Bronchial epithelial cell (primary cell): ENCODE measurements at regions not wholly inside any gene's neighbourhood (a gene's known extent, or its start where the extent isn't known, plus 50 kb on each side); places are given as distances from the start of the nearest gene placed in this dataset.

ENCODE experiments used
- DNase-seq: peaks from one replicate; pipeline ENCODE4 v3.0.0-alpha.2; 2010; ENCODE audit warnings: low read depth
- FAIRE-seq: peaks from 2 replicates; lab custom pipeline; 2011; peaks lifted over from hg19 to GRCh38; lab: Jason Lieb, UNC
- H3K27me3 ChIP-seq: 2 replicates; pipeline ENCODE4 v1.5.1; 2011; ENCODE audit warnings: low read length; ENCODE audit not compliant: control insufficient read depth, insufficient read depth
- H3K36me3 ChIP-seq: 2 replicates; pipeline ENCODE4 v1.5.1; 2011; ENCODE audit warnings: low read length; ENCODE audit not compliant: control insufficient read depth, insufficient read depth
- H3K4me3 ChIP-seq: 2 replicates; pipeline ENCODE4 v1.5.1; 2011; ENCODE audit warnings: mild to moderate bottlenecking, low read depth, low read length, control low read depth
- CTCF ChIP-seq: IDR thresholded peaks from 2 replicates; pipeline ENCODE4 v1.5.1; 2011; ENCODE audit warnings: mild to moderate bottlenecking, moderate library complexity, low read length, control low read depth, inconsistent platforms; ENCODE audit not compliant: insufficient read depth, severe bottlenecking

GRCh38 chr4:110778521-110778920 lies 155.6 kb upstream of the PITX2 start:
- FAIRE-seq (no peak), DNase-seq (no peak)
- Histone ChIP-seq H3K4me3 (no peak overlapping the region), H3K27me3 (no peaks in the 10 kb centered on the region), H3K36me3 (no peaks in the 10 kb centered on the region)
- TF ChIP-seq CTCF: no peak

GRCh38 chr4:110780538-110780937 lies 157.7 kb upstream of the PITX2 start:
- Histone ChIP-seq H3K27me3 (no peaks in the 10 kb centered on the region), H3K4me3 (no peak overlapping the region), H3K36me3 (no peaks in the 10 kb centered on the region)
- FAIRE-seq: no peak
- no peak for DNase-seq
- TF ChIP-seq CTCF: no peak

- FAIRE-seq (no peak), DNase-seq (no peak)
- Histone ChIP-seq H3K36me3 (no peaks in the 10 kb centered on the region), H3K4me3 (no peak overlapping the region), H3K27me3 (no peaks in the 10 kb centered on the region)
- no peak for TF ChIP-seq CTCF
These were observed 159.1 kb upstream of the PITX2 start for GRCh38 chr4:110781944-110782343.

GRCh38 chr4:110787109-110787508 lies 164.2 kb upstream of the PITX2 start:
- no peak for DNase-seq
- no peaks in the 10 kb centered on the region for H3K36me3 ChIP-seq
- no peak overlapping the region for H3K4me3 ChIP-seq
- no peak for FAIRE-seq
- no peaks in the 10 kb centered on the region for H3K27me3 ChIP-seq
- no peak for TF ChIP-seq CTCF

- Histone ChIP-seq H3K4me3 (no peak overlapping the region), H3K36me3 (no peaks in the 10 kb centered on the region), H3K27me3 (no peaks in the 10 kb centered on the region)
- no peak for DNase-seq
- no peak for TF ChIP-seq CTCF
- FAIRE-seq: no peak
These were observed 164.8 kb upstream of the PITX2 start for GRCh38 chr4:110787707-110788106.

GRCh38 chr4:110788302-110788701 lies 165.4 kb upstream of the PITX2 start:
- TF ChIP-seq CTCF: no peak
- no peak for DNase-seq
- no peaks in the 10 kb centered on the region for H3K36me3 ChIP-seq
- no peak for FAIRE-seq
- no peaks in the 10 kb centered on the region for H3K27me3 ChIP-seq
- no peak overlapping the region for H3K4me3 ChIP-seq
